ENCODE measurements at regions not wholly inside any gene's neighbourhood (a gene's known extent, or its start where the extent isn't known, plus 50 kb on each side); places are given as distances from the start of the nearest gene placed in this dataset.

GRCh38 chr9:107142896-107143603 lies 140.0 kb upstream of the RAD23B start:
- H3K9me3 ChIP-seq (ENCODE audit: control insufficient read depth, low read length): no peaks in the 10 kb centered on the region
- no peak overlapping the region for H3K27ac ChIP-seq (ENCODE audit: low read depth, low read length, severe bottlenecking)
- no peaks in the 10 kb centered on the region for H3K36me3 ChIP-seq (ENCODE audit: control insufficient read depth, insufficient read depth, low read length)
- WGBS, 2 experiments (ENCODE audit: insufficient coverage in 2 of 2): 93 to 100% methylated on average over 4 of the region's 5 CpGs
- no peak overlapping the region for H3K4me3 ChIP-seq (ENCODE audit: extremely low read depth, insufficient read depth, low read length, poor library complexity, severe bottlenecking)
- H3K4me1 ChIP-seq (ENCODE audit: control insufficient read depth, insufficient read depth, low read length, poor library complexity, severe bottlenecking): peaks cover 11% of the 10 kb centered on the region

- Histone ChIP-seq H3K4me3 (ENCODE audit: extremely low read depth, insufficient read depth, low read length, poor library complexity, severe bottlenecking) (no peak overlapping the region), H3K36me3 (ENCODE audit: control insufficient read depth, insufficient read depth, low read length) (no peaks in the 10 kb centered on the region), H3K27ac (ENCODE audit: low read depth, low read length, severe bottlenecking) (no peak overlapping the region), H3K4me1 (ENCODE audit: control insufficient read depth, insufficient read depth, low read length, poor library complexity, severe bottlenecking) (peaks cover 11% of the 10 kb centered on the region), H3K9me3 (ENCODE audit: control insufficient read depth, low read length) (no peaks in the 10 kb centered on the region)
- 91 to 100% methylated on average over 1 of the region's 1 CpG for WGBS, 2 experiments (ENCODE audit: insufficient coverage in 2 of 2)
Observed at GRCh38 chr9:107144475-107144874, 138.6 kb upstream of the RAD23B start.

DNA sequence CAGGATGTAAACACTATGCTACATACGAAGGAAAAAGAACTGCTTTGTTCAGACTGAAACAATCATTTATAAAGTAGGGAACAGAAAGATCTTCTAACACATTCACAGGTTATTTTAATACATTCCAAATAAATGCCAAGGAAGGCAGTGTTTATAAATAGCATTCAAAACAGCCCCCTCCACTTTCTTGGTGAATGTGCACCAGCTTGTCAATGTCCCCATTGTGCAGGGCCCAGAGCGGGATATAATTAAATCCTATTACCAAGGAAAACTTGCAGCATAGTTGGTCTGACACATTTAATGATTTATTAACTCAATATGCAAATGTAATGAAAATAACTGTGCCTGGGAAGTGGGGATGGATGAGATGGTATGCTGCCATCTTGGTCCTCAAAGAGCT lies 135.9 kb upstream of the RAD23B start:
- H3K36me3 ChIP-seq (ENCODE audit: control insufficient read depth, insufficient read depth, low read length): no peaks in the 10 kb centered on the region
- peaks cover 11% of the 10 kb centered on the region for H3K4me1 ChIP-seq (ENCODE audit: control insufficient read depth, insufficient read depth, low read length, poor library complexity, severe bottlenecking)
- H3K9me3 ChIP-seq (ENCODE audit: control insufficient read depth, low read length): no peaks in the 10 kb centered on the region
- H3K4me3 ChIP-seq (ENCODE audit: extremely low read depth, insufficient read depth, low read length, poor library complexity, severe bottlenecking): no peak overlapping the region
- no peak overlapping the region for H3K27ac ChIP-seq (ENCODE audit: low read depth, low read length, severe bottlenecking)
- no CpG with 5 or more reads among the region's 2 CpGs for WGBS, 2 experiments (ENCODE audit: insufficient coverage in 2 of 2)

DNA sequence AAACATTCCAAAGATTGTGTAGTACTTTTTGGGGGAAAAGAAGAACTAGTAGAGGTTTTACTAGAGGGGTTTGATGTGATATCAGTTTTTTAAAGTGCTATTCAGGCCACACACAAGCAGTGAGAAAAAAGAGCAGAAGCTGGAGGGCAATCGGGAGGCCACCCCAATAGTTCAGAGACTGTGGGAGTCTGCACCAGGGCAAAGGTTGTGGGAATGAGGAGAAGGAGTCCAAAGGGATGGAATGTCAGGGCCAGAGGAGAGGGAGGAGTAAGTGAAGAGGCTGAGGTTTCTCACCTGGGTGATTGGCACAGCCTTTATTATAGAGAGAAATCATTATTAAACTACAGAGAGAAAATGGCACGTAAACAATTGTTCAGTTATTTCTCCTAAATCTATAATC lies 134.9 kb upstream of the RAD23B start:
- Histone ChIP-seq H3K4me3 (ENCODE audit: extremely low read depth, insufficient read depth, low read length, poor library complexity, severe bottlenecking) (no peak overlapping the region), H3K36me3 (ENCODE audit: control insufficient read depth, insufficient read depth, low read length) (no peaks in the 10 kb centered on the region), H3K27ac (ENCODE audit: low read depth, low read length, severe bottlenecking) (no peak overlapping the region), H3K4me1 (ENCODE audit: control insufficient read depth, insufficient read depth, low read length, poor library complexity, severe bottlenecking) (peaks cover 3% of the 10 kb centered on the region), H3K9me3 (ENCODE audit: control insufficient read depth, low read length) (no peaks in the 10 kb centered on the region)
- 100% methylated on average over 1 to 2 of the region's 2 CpGs for WGBS, 2 experiments (ENCODE audit: insufficient coverage in 2 of 2)

DNA sequence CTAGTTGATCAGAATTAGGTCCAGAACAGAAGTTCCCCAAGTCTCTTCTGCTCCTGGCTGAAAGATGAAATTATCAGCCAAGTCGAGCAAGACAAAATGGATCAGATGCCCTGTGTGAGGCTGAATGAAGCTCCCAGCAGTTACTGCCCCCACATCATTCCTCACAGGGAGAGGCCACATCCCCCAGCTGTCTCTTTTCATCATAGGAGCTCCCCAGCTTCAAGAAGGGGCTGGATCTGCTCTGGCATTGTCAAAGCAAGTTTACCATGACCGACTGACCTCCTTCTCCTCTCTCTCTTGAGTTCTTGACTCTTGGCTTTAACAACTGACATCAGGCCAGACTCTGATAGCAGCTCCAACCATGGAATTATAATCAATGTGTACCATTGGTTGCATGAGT lies 133.3 kb upstream of the RAD23B start:
- Histone ChIP-seq H3K27ac (ENCODE audit: low read depth, low read length, severe bottlenecking) (no peak overlapping the region), H3K4me3 (ENCODE audit: extremely low read depth, insufficient read depth, low read length, poor library complexity, severe bottlenecking) (no peak overlapping the region), H3K9me3 (ENCODE audit: control insufficient read depth, low read length) (no peaks in the 10 kb centered on the region), H3K36me3 (ENCODE audit: control insufficient read depth, insufficient read depth, low read length) (no peaks in the 10 kb centered on the region), H3K4me1 (ENCODE audit: control insufficient read depth, insufficient read depth, low read length, poor library complexity, severe bottlenecking) (no peaks in the 10 kb centered on the region)
- WGBS, 2 experiments (ENCODE audit: insufficient coverage in 2 of 2): 88 to 89% methylated on average over 1 to 2 of the region's 2 CpGs

GRCh38 chr9:107153336-107153735 lies 129.7 kb upstream of the RAD23B start:
- 76 to 100% methylated on average over 1 to 3 of the region's 3 CpGs for WGBS, 2 experiments (ENCODE audit: insufficient coverage in 2 of 2)
- Histone ChIP-seq H3K9me3 (ENCODE audit: control insufficient read depth, low read length) (no peaks in the 10 kb centered on the region), H3K36me3 (ENCODE audit: control insufficient read depth, insufficient read depth, low read length) (no peaks in the 10 kb centered on the region), H3K4me1 (ENCODE audit: control insufficient read depth, insufficient read depth, low read length, poor library complexity, severe bottlenecking) (no peaks in the 10 kb centered on the region), H3K27ac (ENCODE audit: low read depth, low read length, severe bottlenecking) (no peak overlapping the region), H3K4me3 (ENCODE audit: extremely low read depth, insufficient read depth, low read length, poor library complexity, severe bottlenecking) (no peak overlapping the region)

DNA sequence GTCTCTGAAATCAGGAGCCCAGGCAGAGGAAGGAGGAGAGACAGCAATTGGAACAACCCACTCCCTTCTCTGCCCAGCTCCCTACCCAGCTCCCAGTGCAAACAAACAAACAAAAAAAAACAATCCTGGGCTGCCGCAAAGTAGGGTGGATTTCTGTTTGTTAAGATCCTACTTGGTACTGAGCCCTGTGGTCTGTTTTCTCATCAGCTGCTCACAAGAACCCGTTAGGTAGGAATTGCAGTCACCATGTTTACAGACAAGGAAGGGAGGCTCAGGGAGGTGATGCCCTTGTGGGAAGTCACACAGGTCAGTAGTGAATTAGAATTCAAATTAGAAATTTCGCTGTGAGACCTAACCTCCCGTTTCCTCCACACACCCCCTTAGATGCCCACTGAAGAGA lies 128.8 kb upstream of the RAD23B start:
- no peaks in the 10 kb centered on the region for H3K4me1 ChIP-seq (ENCODE audit: control insufficient read depth, insufficient read depth, low read length, poor library complexity, severe bottlenecking)
- WGBS, 2 experiments (ENCODE audit: insufficient coverage in 2 of 2): 72 to 88% methylated on average over 3 of the region's 4 CpGs
- no peaks in the 10 kb centered on the region for H3K9me3 ChIP-seq (ENCODE audit: control insufficient read depth, low read length)
- H3K4me3 ChIP-seq (ENCODE audit: extremely low read depth, insufficient read depth, low read length, poor library complexity, severe bottlenecking): no peak overlapping the region
- no peaks in the 10 kb centered on the region for H3K36me3 ChIP-seq (ENCODE audit: control insufficient read depth, insufficient read depth, low read length)
- peak overlapping the region; percentile 17 for H3K27ac ChIP-seq (ENCODE audit: low read depth, low read length, severe bottlenecking)

DNA sequence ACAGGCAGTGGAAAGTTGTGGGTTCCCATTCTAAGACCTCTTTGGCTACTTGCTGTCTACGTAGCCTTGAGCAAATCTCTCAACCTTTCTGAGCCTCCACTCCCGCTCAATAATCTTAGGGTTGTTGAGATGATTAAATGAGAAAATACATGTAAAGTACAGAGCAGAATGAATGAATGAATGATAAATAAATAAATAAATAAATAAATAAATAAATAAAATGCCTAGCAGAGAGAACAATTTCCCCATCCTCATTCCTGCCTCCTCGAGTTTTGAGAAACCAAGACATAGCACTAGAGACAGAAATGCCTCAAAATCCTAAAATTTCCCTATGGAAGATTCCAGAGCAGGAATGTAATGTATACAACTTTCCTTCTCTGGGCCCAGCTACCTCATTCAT lies 128.3 kb upstream of the RAD23B start:
- Histone ChIP-seq H3K27ac (ENCODE audit: low read depth, low read length, severe bottlenecking) (no peak overlapping the region), H3K4me1 (ENCODE audit: control insufficient read depth, insufficient read depth, low read length, poor library complexity, severe bottlenecking) (no peaks in the 10 kb centered on the region), H3K4me3 (ENCODE audit: extremely low read depth, insufficient read depth, low read length, poor library complexity, severe bottlenecking) (no peak overlapping the region), H3K9me3 (ENCODE audit: control insufficient read depth, low read length) (no peaks in the 10 kb centered on the region), H3K36me3 (ENCODE audit: control insufficient read depth, insufficient read depth, low read length) (no peaks in the 10 kb centered on the region)
- WGBS, 2 experiments (ENCODE audit: insufficient coverage in 2 of 2): 63% methylated on average over 1 of the region's 3 CpGs; no CpG with 5 or more reads in 1 of the 2 experiments

DNA sequence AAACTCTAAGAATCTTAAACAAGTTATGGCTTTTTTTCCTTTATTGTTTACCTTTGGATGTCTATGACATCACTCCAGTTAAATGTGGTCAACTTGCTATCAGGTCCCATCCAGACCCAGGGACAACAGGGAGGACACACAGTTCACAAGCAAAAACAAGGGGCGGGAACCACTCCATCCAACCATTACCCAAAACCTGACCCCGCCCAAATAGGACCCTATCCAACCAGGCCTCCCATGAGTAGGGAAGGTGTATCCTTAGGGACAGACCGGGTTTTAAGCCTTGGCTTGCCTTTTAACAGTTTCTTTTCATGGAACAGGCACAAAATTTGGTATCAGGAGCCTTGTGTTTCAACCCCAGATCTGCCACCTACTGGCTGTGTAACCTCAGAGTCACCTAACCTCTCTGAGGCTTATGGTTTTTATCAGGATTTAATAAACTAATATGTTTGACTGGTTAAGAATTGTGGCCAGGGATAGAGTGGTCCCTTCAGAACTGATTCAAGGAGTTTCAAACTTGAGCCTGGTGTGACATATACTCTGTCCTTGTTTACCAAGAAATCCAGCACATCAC lies 127.7 kb upstream of the RAD23B start:
- Histone ChIP-seq H3K9me3 (ENCODE audit: control insufficient read depth, low read length) (no peaks in the 10 kb centered on the region), H3K4me1 (ENCODE audit: control insufficient read depth, insufficient read depth, low read length, poor library complexity, severe bottlenecking) (no peaks in the 10 kb centered on the region), H3K36me3 (ENCODE audit: control insufficient read depth, insufficient read depth, low read length) (no peaks in the 10 kb centered on the region), H3K27ac (ENCODE audit: low read depth, low read length, severe bottlenecking) (no peak overlapping the region), H3K4me3 (ENCODE audit: extremely low read depth, insufficient read depth, low read length, poor library complexity, severe bottlenecking) (no peak overlapping the region)
- WGBS, 2 experiments (ENCODE audit: insufficient coverage in 2 of 2): 56 to 67% methylated on average over 1 of the region's 3 CpGs

- H3K4me3 ChIP-seq (ENCODE audit: extremely low read depth, insufficient read depth, low read length, poor library complexity, severe bottlenecking): no peak overlapping the region
- 10 to 13% methylated on average over 2 of the region's 2 CpGs for WGBS, 2 experiments (ENCODE audit: insufficient coverage in 2 of 2)
- no peaks in the 10 kb centered on the region for H3K9me3 ChIP-seq (ENCODE audit: control insufficient read depth, low read length)
- no peaks in the 10 kb centered on the region for H3K4me1 ChIP-seq (ENCODE audit: control insufficient read depth, insufficient read depth, low read length, poor library complexity, severe bottlenecking)
- no peaks in the 10 kb centered on the region for H3K36me3 ChIP-seq (ENCODE audit: control insufficient read depth, insufficient read depth, low read length)
- H3K27ac ChIP-seq (ENCODE audit: low read depth, low read length, severe bottlenecking): no peak overlapping the region
Observed at GRCh38 chr9:107158321-107158720, 124.8 kb upstream of the RAD23B start.

DNA sequence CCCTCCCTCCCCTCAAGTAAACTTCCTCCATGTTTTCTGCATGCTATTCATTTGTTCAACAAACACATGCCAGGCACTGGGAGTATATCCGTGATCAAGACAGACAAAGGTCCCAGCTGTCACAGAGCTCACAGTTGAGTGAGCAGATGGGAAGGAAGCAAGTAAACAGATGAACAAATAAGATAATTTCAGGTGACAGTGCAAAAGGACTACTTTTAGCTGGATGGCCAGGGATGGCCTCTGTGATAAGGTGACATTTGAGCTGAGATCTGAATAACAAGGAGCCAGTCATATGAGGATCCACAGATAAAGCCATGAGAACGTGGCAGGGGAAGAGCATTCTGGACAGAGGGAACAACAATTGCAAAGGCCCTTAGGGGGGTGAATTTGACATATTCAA lies 121.7 kb upstream of the RAD23B start:
- WGBS, 2 experiments (ENCODE audit: insufficient coverage in 2 of 2): 88 to 100% methylated on average over 1 of the region's 2 CpGs
- Histone ChIP-seq H3K36me3 (ENCODE audit: control insufficient read depth, insufficient read depth, low read length) (no peaks in the 10 kb centered on the region), H3K4me3 (ENCODE audit: extremely low read depth, insufficient read depth, low read length, poor library complexity, severe bottlenecking) (no peak overlapping the region), H3K27ac (ENCODE audit: low read depth, low read length, severe bottlenecking) (no peak overlapping the region), H3K4me1 (ENCODE audit: control insufficient read depth, insufficient read depth, low read length, poor library complexity, severe bottlenecking) (no peaks in the 10 kb centered on the region), H3K9me3 (ENCODE audit: control insufficient read depth, low read length) (no peaks in the 10 kb centered on the region)
